Epithelial cell of proximal tubule (primary cell): ENCODE measurements at regions not wholly inside any gene's neighbourhood (a gene's known extent, or its start where the extent isn't known, plus 50 kb on each side); places are given as distances from the start of the nearest gene placed in this dataset.

ENCODE experiments used
- DNase-seq: peaks from one replicate; pipeline ENCODE4 v3.0.0-alpha.2; 2011; ENCODE audit warnings: low read depth
- H3K4me3 ChIP-seq: 2 replicates; pipeline ENCODE4 v1.5.1; 2011; ENCODE audit warnings: low read depth, mild to moderate bottlenecking, low read length
- TF ChIP-seq, protein P1 (sequence below): conservative IDR thresholded peaks from 2 replicates; pipeline ENCODE4 v1.5.1; 2012; ENCODE audit warnings: low read depth, mild to moderate bottlenecking, low read length

DNA sequence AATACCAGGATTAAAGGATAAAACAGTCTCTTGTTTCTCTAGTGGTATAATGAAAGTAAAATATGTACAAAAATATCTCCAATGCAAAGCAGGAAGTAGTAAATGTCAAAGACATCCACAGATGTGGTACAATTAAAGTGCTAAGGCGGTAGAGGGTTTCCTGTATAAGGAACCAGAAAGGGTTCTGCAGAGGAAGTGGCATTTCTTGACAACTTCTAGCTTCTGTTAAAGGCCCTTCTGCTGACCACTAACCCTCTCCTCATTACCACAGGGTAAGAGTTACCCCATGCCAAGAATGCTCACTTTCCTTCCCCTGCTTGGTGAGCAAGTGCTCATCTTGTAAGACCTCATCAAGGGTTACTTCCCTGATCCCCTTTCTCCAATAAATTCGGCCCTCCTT is 883.6 kb upstream of the NR2F2 start:
- TF ChIP-seq, protein P1, sequence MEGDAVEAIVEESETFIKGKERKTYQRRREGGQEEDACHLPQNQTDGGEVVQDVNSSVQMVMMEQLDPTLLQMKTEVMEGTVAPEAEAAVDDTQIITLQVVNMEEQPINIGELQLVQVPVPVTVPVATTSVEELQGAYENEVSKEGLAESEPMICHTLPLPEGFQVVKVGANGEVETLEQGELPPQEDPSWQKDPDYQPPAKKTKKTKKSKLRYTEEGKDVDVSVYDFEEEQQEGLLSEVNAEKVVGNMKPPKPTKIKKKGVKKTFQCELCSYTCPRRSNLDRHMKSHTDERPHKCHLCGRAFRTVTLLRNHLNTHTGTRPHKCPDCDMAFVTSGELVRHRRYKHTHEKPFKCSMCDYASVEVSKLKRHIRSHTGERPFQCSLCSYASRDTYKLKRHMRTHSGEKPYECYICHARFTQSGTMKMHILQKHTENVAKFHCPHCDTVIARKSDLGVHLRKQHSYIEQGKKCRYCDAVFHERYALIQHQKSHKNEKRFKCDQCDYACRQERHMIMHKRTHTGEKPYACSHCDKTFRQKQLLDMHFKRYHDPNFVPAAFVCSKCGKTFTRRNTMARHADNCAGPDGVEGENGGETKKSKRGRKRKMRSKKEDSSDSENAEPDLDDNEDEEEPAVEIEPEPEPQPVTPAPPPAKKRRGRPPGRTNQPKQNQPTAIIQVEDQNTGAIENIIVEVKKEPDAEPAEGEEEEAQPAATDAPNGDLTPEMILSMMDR = no peak
- DNase-seq = no peak

DNA sequence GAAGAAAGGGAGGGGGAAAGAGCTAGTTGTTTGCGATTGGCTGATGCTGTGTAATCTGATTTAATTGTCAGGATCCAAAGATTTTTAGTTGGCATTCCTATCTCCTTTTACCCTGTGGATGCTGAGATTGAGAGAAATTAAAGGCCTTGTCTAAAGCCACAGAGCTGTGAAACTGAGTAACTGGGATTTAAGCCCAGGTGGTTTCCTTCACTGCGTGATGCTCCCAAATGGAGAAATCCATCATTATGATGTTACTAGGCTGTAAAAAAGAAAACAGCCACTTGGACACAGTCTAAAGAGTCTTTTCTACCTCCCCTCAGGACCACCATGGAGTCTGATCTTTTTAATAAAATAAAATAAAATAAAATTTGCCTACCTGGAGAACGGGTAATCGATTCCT is 883.0 kb upstream of the NR2F2 start:
- H3K4me3 ChIP-seq = no peak overlapping the region
- DNase-seq = no peak
- TF ChIP-seq, protein P1 = no peak

More for the DNA sequence above, 883.6 kb upstream of the NR2F2 start:
- H3K4me3 ChIP-seq = no peak overlapping the region

DNA sequence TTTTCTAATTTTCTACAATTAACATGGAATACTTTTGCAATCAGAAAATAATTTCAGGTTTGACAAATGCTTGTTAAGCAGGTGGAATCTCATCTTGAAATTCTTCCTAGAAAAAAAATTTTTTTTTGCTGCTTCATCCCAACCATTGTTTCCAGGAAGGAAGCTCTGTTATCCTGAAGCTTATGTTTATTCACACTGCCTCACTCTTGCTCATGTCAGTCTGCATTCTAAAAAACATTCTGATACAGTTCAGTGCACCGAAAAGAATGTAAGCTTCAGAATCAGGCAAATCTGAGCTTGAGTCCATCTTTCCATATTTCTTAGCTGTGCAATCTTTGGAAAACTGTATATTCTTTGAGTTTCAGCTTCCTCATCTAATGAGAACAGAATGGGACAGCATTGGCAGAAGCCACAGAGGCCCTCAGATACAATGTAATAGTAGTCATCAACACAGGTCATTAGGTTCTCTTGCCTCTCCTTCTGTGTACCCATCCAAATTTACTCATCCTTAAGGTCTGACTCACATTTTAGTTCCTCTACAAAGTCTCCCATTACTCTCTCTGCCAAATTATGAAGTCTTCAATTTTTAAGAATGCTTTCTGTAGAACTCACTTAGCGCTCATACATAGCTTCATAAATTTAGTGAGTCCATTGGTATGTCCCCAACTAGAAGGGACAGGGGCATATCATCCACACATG is 881.8 kb upstream of the NR2F2 start:
- TF ChIP-seq, protein P1 = no peak
- DNase-seq = no peak
- no peak overlapping the region for H3K4me3 ChIP-seq

DNA sequence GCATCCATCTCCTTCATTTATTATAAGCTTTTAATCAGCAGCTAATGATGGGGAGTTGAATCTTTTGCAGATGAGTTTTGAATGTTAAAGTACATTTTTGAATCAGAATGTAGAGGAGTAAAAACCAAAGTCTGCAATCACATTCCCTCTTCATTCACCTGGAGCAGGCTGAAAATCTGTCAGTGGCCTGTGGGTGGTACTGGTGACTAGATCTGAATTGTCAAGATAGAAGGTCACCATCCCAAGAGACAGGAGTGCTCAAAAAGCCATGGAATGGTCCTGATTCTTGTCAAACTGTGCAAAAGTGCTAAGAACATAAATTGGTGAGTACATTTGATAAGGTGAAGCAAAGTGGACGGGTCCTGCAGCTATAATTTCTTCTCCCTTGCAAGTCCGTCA is 881.3 kb upstream of the NR2F2 start:
- no peak for DNase-seq
- no peak overlapping the region for H3K4me3 ChIP-seq
- TF ChIP-seq, protein P1 = peak; percentile 10

DNA sequence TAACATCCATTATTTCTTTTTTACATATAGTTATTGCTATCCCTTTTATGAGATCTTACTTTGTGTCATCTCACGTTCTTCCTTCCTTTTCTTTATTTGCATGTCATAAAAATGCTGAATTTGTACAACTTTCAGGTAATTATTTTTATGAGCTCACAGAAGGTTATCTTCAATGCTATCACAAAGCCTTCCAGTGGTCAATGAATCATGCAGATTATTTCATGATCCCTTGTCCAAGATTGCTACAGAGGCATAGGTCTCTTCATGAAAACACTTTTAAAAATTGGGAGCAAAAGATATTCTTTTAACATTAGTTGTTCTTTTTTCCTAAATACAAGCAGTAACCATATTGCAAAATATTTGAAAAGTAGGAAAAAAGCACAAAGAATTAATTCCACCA is 880.1 kb upstream of the NR2F2 start:
- DNase-seq = no peak
- TF ChIP-seq, protein P1 = no peak
- no peak overlapping the region for H3K4me3 ChIP-seq

DNA sequence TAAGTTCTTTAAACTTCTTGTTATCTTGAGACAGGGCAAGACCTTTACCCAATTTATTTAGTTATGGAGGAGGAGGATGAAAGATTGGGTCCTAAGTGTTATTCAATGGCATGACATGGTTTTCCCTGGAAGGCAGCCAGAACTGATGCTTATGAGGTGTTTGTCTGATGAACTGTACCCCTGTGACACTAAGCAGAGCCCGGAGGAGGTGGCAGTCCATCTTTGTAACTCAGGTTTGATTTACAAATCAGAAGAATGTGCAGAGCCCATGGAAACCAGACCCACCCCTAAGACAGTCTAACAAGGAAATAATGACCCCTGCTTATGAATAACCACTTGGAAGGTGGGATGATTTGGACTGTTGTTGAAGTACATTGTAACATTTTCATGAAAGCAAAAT is 878.6 kb upstream of the NR2F2 start:
- H3K4me3 ChIP-seq = no peak overlapping the region
- DNase-seq = no peak
- TF ChIP-seq, protein P1 = no peak
